K562 (cell line): ENCODE measurements at regions not wholly inside any gene's neighbourhood (a gene's known extent, or its start where the extent isn't known, plus 50 kb on each side); places are given as distances from the start of the nearest gene placed in this dataset.

Experiments
- ATAC-seq: fragments of 200-7000 bp; cut with Tn5 transposase; 3 replicates; pipeline ENCODE4 v1.9.1; 2020; ENCODE audit warnings: moderate library complexity
- BruUV-seq: library from RNA; stranded (reverse); fragments of 400-500 nt; replicated peaks from 2 replicates; lab custom pipeline; 2021; lab: Mats Ljungman, UMichigan
- CTCF ChIA-PET: fragments of 300-600 bp; formaldehyde crosslinking; extraction: SDS; loops from one replicate; lab custom pipeline; 2021; ENCODE audit warnings: low intra/inter-chr PET ratio; lab: Yijun Ruan, JAX
- POLR2A ChIA-PET: fragments of 300-600, 350-650 bp; sonication (Branson Sonifier 250); formaldehyde crosslinking; extraction: SDS; loops from one replicate; lab custom pipeline; 2021; ENCODE audit warnings: antibody characterized with exemption, inconsistent platforms; lab: Yijun Ruan, JAX
- DNase-seq, 4 experiments: peaks; one replicate each; pipeline versions ENCODE4 v3.0.0 to v3.0.0-alpha.2; 2011 to 2018; ENCODE audit warnings: low spot score in 3 of 4, mixed read lengths in 3 of 4; ENCODE audit errors: extremely low read depth in 1 of 4
- FAIRE-seq: peaks from 2 replicates; lab custom pipeline; 2011; peaks lifted over from hg19 to GRCh38; lab: Jason Lieb, UNC
- H2AFZ ChIP-seq: 2 replicates; pipeline ENCODE4 v1.6.0; 2011; ENCODE audit warnings: low read depth, low read length, control low read depth, inconsistent platforms
- H3K27ac ChIP-seq: fragments of 200-600 bp; 3 replicates; pipeline ENCODE4 v1.8.0; 2011; ENCODE audit warnings: low read depth, mild to moderate bottlenecking, control low read depth, inconsistent platforms, low read length, moderate library complexity, mixed read lengths; ENCODE audit errors: extremely low read depth
- H3K27me3 ChIP-seq, 2 experiments: fragments of 300-600 bp in 1 of 2; 2 replicates in 1 of 2; 3 replicates in 1 of 2; pipeline versions ENCODE4 v1.6.0 to v1.8.0; 2011; ENCODE audit warnings: inconsistent platforms in 2 of 2, low read length in 2 of 2, mild to moderate bottlenecking in 1 of 2, mixed read lengths in 1 of 2, moderate library complexity in 1 of 2; ENCODE audit not compliant: control insufficient read depth in 2 of 2, insufficient read depth in 2 of 2
- H3K36me3 ChIP-seq: fragments of 300-600 bp; 3 replicates; pipeline ENCODE4 v1.8.0; 2011; ENCODE audit warnings: mild to moderate bottlenecking, low read length, inconsistent platforms; ENCODE audit not compliant: control insufficient read depth, insufficient read depth
- H3K4me1 ChIP-seq, 2 experiments: fragments of 200-600 bp in 1 of 2; replicated peaks in 1 of 2; 2 replicates in 1 of 2; 3 replicates in 1 of 2; pipeline versions ENCODE4 v1.5.1 to v1.8.0; 2011; ENCODE audit warnings: inconsistent platforms in 2 of 2, low read length in 2 of 2, mild to moderate bottlenecking in 1 of 2, mixed read lengths in 1 of 2, moderate library complexity in 1 of 2; ENCODE audit not compliant: control insufficient read depth in 2 of 2, insufficient read depth in 2 of 2
- H3K4me2 ChIP-seq: 2 replicates; pipeline ENCODE4 v1.6.1; 2011; ENCODE audit warnings: low read length, control low read depth, inconsistent platforms, mixed read lengths; ENCODE audit not compliant: insufficient read depth
- H3K4me3 ChIP-seq: fragments of 200-600 bp; sonication (generic), shearing (Covaris generic); 2 replicates; pipeline ENCODE4 v1.5.1; 2016; ENCODE audit warnings: control low read depth, inconsistent platforms
- H3K79me2 ChIP-seq: fragments of 200-600 bp; 3 replicates; pipeline ENCODE4 v1.8.0; 2011; ENCODE audit warnings: low read length, inconsistent platforms; ENCODE audit not compliant: control insufficient read depth, insufficient read depth
- H3K9ac ChIP-seq, 2 experiments: 2 replicates each; pipeline versions ENCODE4 v1.6.0 to v1.6.1; 2011; ENCODE audit warnings: low read depth in 2 of 2, low read length in 2 of 2, control low read depth in 1 of 2, inconsistent platforms in 1 of 2, mild to moderate bottlenecking in 1 of 2, mixed read lengths in 1 of 2; ENCODE audit not compliant: insufficient read depth in 1 of 2
- H3K9me1 ChIP-seq: one replicate; pipeline ENCODE4 v1.6.0; 2011; ENCODE audit warnings: inconsistent platforms, mild to moderate bottlenecking, low read length, moderate library complexity; ENCODE audit not compliant: control insufficient read depth, insufficient read depth
- H3K9me3 ChIP-seq: replicated peaks from 2 replicates; pipeline ENCODE4 v1.5.1; 2011; ENCODE audit warnings: low read depth, low read length, inconsistent platforms; ENCODE audit not compliant: control insufficient read depth, insufficient read depth
- H4K20me1 ChIP-seq: replicated peaks from 2 replicates; pipeline ENCODE4 v1.6.1; 2011; ENCODE audit warnings: low read length, inconsistent platforms, mixed read lengths; ENCODE audit not compliant: control insufficient read depth, insufficient read depth
- DPF2 ChIP-seq: fragments of 450-650 bp; IDR thresholded peaks from 2 replicates; pipeline ENCODE4 v1.6.1; 2016
- ERF ChIP-seq: fragments of 450-650 bp; formaldehyde crosslinking; IDR thresholded peaks from 2 replicates; pipeline ENCODE4 v1.4.0; 2020; ENCODE audit warnings: mild to moderate bottlenecking, mixed read lengths
- FOXA3 ChIP-seq, 2 experiments: fragments of 450-650 bp in 1 of 2; sonication (generic) in 1 of 2; formaldehyde crosslinking; IDR thresholded peaks in 1 of 2; conservative IDR thresholded peaks in 1 of 2; 2 replicates each; pipeline versions ENCODE4 v1.4.0 to v1.8.0; 2020 to 2022; ENCODE audit warnings: mild to moderate bottlenecking in 2 of 2, missing genetic modification reagents in 1 of 2
- HNRNPUL1 ChIP-seq: fragments of 200-400 bp; formaldehyde crosslinking; IDR thresholded peaks from 2 replicates; pipeline ENCODE4 v1.6.1; 2017; ENCODE audit warnings: low read length
- MXD1 ChIP-seq: fragments of 250-450 bp; sonication (Bioruptor Pico); IDR thresholded peaks from 2 replicates; pipeline ENCODE4 v1.8.0; 2021; ENCODE audit warnings: borderline replicate concordance, mild to moderate bottlenecking, moderate library complexity; ENCODE audit not compliant: poor library complexity, severe bottlenecking
- RFX7 ChIP-seq: fragments of 250-450 bp; sonication (Bioruptor Pico); IDR thresholded peaks from 2 replicates; pipeline ENCODE4 v1.5.1; 2021; ENCODE audit warnings: mild to moderate bottlenecking
- SP1 ChIP-seq: sonication (generic); formaldehyde crosslinking; IDR thresholded peaks from 2 replicates; pipeline ENCODE4 v1.8.1; 2022; ENCODE audit warnings: mild to moderate bottlenecking, missing genetic modification reagents
- SREBF2 ChIP-seq: sonication (generic); formaldehyde crosslinking; IDR thresholded peaks from 2 replicates; pipeline ENCODE4 v1.4.0; 2020; ENCODE audit warnings: mild to moderate bottlenecking, missing genetic modification reagents
- ZBTB5 ChIP-seq: fragments of 450-650 bp; IDR thresholded peaks from 2 replicates; pipeline ENCODE4 v1.6.1; 2017; ENCODE audit warnings: antibody characterized with exemption
- ZFPM2 ChIP-seq: fragments of 250-450 bp; sonication (Bioruptor Pico); IDR thresholded peaks from 2 replicates; pipeline ENCODE4 v1.5.1; 2022; ENCODE audit warnings: mild to moderate bottlenecking
- ZKSCAN1 ChIP-seq: fragments of 150-350 bp; IDR thresholded peaks from 2 replicates; pipeline ENCODE4 v1.6.1; 2016; ENCODE audit warnings: low read depth, low read length
- ZNF57 ChIP-seq: fragments of 450-650 bp; formaldehyde crosslinking; IDR thresholded peaks from 2 replicates; pipeline ENCODE4 v1.4.0; 2020; ENCODE audit warnings: mild to moderate bottlenecking, moderate library complexity
- ZNF584 ChIP-seq: fragments of 200-800 bp; sonication (Bioruptor generic); IDR thresholded peaks from 2 replicates; pipeline ENCODE4 v1.6.1; 2016; ENCODE audit warnings: low read depth, mild to moderate bottlenecking, missing genetic modification characterization, missing compliant biosample characterization
- ZSCAN32 ChIP-seq: fragments of 450-650 bp; formaldehyde crosslinking; IDR thresholded peaks from 2 replicates; pipeline ENCODE4 v1.4.0; 2020; ENCODE audit warnings: mild to moderate bottlenecking, moderate library complexity
- WGBS: fragments of 100-300 bp; shearing (Covaris generic); methylation state at CpG from one replicate; pipeline ENCODE4 v1.1.6; 2016; ENCODE audit warnings: low coverage, mixed read lengths; ENCODE audit not compliant: insufficient coverage; ENCODE audit errors: missing lambda C conversion rate; 5-methylcytosine and 5-hydroxymethylcytosine counted together
- in situ Hi-C: fragments of 300-500 bp; cut with MboI; formaldehyde crosslinking; loops from 4 replicates; pipeline ENCODE4 v1.15.0; 2018; ENCODE audit warnings: inconsistent platforms, mixed read lengths
- intact Hi-C: fragments of 100-400 bp; cut with micrococcal nuclease; formaldehyde crosslinking; loops from 2 replicates; pipeline ENCODE4 v1.14.2; 2022
- TF ChIP-seq, protein P1 (sequence below): fragments of 450-650 bp; IDR thresholded peaks from 2 replicates; pipeline ENCODE4 v1.6.1; 2016; ENCODE audit warnings: low read depth, mild to moderate bottlenecking, moderate library complexity
- TF ChIP-seq, protein P2 (sequence below): sonication (generic); formaldehyde crosslinking; IDR thresholded peaks from 2 replicates; pipeline ENCODE4 v1.8.0; 2022; ENCODE audit warnings: mild to moderate bottlenecking, missing genetic modification reagents, borderline replicate concordance

DNA sequence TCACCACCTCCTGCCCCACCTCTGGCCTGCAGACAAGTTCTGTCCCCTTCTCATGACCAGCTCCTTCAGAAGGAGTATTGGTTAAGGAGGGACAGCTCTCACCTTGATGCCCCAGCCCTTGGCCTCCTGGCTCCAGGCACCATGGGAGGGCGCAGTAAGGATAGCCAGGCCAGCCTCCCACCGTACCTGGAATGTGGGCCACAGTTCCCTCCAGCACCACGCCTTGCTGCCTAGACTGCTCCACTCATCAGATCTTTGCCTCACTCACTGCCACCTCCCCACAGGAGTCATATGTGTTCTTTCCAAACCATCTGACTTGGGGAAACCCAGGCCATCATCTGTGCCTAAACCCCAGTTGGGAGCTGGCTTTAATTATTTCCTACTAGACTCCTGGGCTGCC is 97.0 kb downstream of the CCDC185 start:
- 0% methylated on average over 3 of the region's 3 CpGs for WGBS
- TF ChIP-seq HNRNPUL1 = no peak
- TF ChIP-seq ZNF57 (CRISPR knock-in tag) = no peak
- no peak for TF ChIP-seq SREBF2 (CRISPR knock-in tag)
- TF ChIP-seq RFX7 (CRISPR knock-in tag) = no peak
- TF ChIP-seq DPF2 = no peak
- TF ChIP-seq MXD1 (CRISPR knock-in tag) = no peak
- TF ChIP-seq, protein P1, sequence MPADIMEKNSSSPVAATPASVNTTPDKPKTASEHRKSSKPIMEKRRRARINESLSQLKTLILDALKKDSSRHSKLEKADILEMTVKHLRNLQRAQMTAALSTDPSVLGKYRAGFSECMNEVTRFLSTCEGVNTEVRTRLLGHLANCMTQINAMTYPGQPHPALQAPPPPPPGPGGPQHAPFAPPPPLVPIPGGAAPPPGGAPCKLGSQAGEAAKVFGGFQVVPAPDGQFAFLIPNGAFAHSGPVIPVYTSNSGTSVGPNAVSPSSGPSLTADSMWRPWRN = no peak
- TF ChIP-seq ZNF584 (CRISPR knock-in tag) = no peak
- TF ChIP-seq ZKSCAN1 = no peak
- no peak for TF ChIP-seq ERF (CRISPR knock-in tag)
- TF ChIP-seq ZBTB5 = no peak
- TF ChIP-seq, protein P2, sequence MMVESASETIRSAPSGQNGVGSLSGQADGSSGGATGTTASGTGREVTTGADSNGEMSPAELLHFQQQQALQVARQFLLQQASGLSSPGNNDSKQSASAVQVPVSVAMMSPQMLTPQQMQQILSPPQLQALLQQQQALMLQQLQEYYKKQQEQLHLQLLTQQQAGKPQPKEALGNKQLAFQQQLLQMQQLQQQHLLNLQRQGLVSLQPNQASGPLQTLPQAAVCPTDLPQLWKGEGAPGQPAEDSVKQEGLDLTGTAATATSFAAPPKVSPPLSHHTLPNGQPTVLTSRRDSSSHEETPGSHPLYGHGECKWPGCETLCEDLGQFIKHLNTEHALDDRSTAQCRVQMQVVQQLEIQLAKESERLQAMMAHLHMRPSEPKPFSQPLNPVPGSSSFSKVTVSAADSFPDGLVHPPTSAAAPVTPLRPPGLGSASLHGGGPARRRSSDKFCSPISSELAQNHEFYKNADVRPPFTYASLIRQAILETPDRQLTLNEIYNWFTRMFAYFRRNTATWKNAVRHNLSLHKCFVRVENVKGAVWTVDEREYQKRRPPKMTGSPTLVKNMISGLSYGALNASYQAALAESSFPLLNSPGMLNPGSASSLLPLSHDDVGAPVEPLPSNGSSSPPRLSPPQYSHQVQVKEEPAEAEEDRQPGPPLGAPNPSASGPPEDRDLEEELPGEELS (CRISPR knock-in tag) = no peak
- no peak for TF ChIP-seq FOXA3 (CRISPR knock-in tag; conservative IDR thresholded peaks at IDR 0.05 in 1 of 2, IDR thresholded peaks at IDR 0.05 in 1 of 2)
- TF ChIP-seq SP1 (CRISPR knock-in tag) = no peak
- TF ChIP-seq ZSCAN32 (CRISPR knock-in tag) = no peak
- TF ChIP-seq ZFPM2 (CRISPR knock-in tag) = no peak

More for the DNA sequence above, 97.0 kb downstream of the CCDC185 start:
- in situ Hi-C loops = no loop called here
- Histone ChIP-seq H3K9me3 (no peaks in the 10 kb centered on the region), H3K9ac (no peak overlapping the region), H2AFZ (no peak overlapping the region), H3K9me1 (no peaks in the 10 kb centered on the region), H3K4me3 (no peak overlapping the region), H3K4me2 (no peak overlapping the region), H3K79me2 (no peaks in the 10 kb centered on the region), H3K27ac (no peak overlapping the region), H4K20me1 (no peaks in the 10 kb centered on the region), H3K27me3 (peaks cover 28 to 60% of the 10 kb centered on the region in 2 experiments), H3K4me1 (no peaks in the 10 kb centered on the region), H3K36me3 (no peaks in the 10 kb centered on the region)
- no TSS peak for BruUV-seq
- CTCF ChIA-PET = no interaction called here
- intact Hi-C loops = no loop called here
- POLR2A ChIA-PET = interaction anchor here (0.5 to 0.6 kb wide), 2 partner anchors 580 to 1162 kb away, joined by 3 read pairs; no protein-coding TSS in a partner anchor
- ATAC-seq (no peak), FAIRE-seq (no peak), DNase-seq (no peak)
